Skeletal muscle satellite cell (primary cell): ENCODE measurements at regions not wholly inside any gene's neighbourhood (a gene's known extent, or its start where the extent isn't known, plus 50 kb on each side); places are given as distances from the start of the nearest gene placed in this dataset.

ENCODE experiments used
- H3K27me3 ChIP-seq: 2 replicates; pipeline ENCODE4 v1.7.0; 2013; ENCODE audit warnings: low read length; ENCODE audit not compliant: control insufficient read depth, insufficient read depth
- H3K36me3 ChIP-seq: 2 replicates; pipeline ENCODE4 v1.7.0; 2013; ENCODE audit warnings: mild to moderate bottlenecking, control low read depth, low read length; ENCODE audit not compliant: insufficient read depth
- H3K4me1 ChIP-seq: 2 replicates; pipeline ENCODE4 v1.7.0; 2013; ENCODE audit warnings: low read length; ENCODE audit not compliant: control insufficient read depth, insufficient read depth
- H3K4me2 ChIP-seq: 2 replicates; pipeline ENCODE4 v1.7.0; 2013; ENCODE audit warnings: mild to moderate bottlenecking, low read length
- H3K4me3 ChIP-seq: 2 replicates; pipeline ENCODE4 v1.7.0; 2013; ENCODE audit warnings: low read length
- H3K9ac ChIP-seq: 2 replicates; pipeline ENCODE4 v1.7.0; 2013; ENCODE audit warnings: mild to moderate bottlenecking, low read depth, low read length, moderate library complexity
- H3K9me3 ChIP-seq: replicated peaks from 2 replicates; pipeline ENCODE4 v1.7.0; 2013; ENCODE audit warnings: mild to moderate bottlenecking, control low read depth, low read length

- no peaks in the 10 kb centered on the region for H3K9me3 ChIP-seq
- peaks cover 4% of the 10 kb centered on the region for H3K4me1 ChIP-seq
- no peak overlapping the region for H3K9ac ChIP-seq
- H3K4me2 ChIP-seq, result no peak overlapping the region
- no peaks in the 10 kb centered on the region for H3K36me3 ChIP-seq
- H3K4me3 ChIP-seq, result no peak overlapping the region
- no peaks in the 10 kb centered on the region for H3K27me3 ChIP-seq
These were observed 54.7 kb downstream of the GLUD2 start for GRCh38 chrX:121102101-121102500.

GRCh38 chrX:121103381-121103780, 56.0 kb downstream of the GLUD2 start:
- Histone ChIP-seq H3K9ac (no peak overlapping the region), H3K36me3 (no peaks in the 10 kb centered on the region)

GRCh38 chrX:121106484-121107235, 59.2 kb downstream of the GLUD2 start:
- Histone ChIP-seq H3K27me3 (no peaks in the 10 kb centered on the region), H3K9ac (no peak overlapping the region), H3K9me3 (no peaks in the 10 kb centered on the region), H3K4me3 (no peak overlapping the region), H3K36me3 (no peaks in the 10 kb centered on the region), H3K4me1 (peaks cover 4% of the 10 kb centered on the region), H3K4me2 (no peak overlapping the region)

More at GRCh38 chrX:121103381-121103780, 56.0 kb downstream of the GLUD2 start:
- Histone ChIP-seq H3K4me2 (no peak overlapping the region), H3K9me3 (no peaks in the 10 kb centered on the region), H3K27me3 (no peaks in the 10 kb centered on the region), H3K4me3 (no peak overlapping the region), H3K4me1 (peaks cover 4% of the 10 kb centered on the region)

- no peaks in the 10 kb centered on the region for H3K27me3 ChIP-seq
- no peak overlapping the region for H3K4me2 ChIP-seq
- H3K4me3 ChIP-seq, result no peak overlapping the region
- H3K36me3 ChIP-seq, result no peaks in the 10 kb centered on the region
- H3K9me3 ChIP-seq, result no peaks in the 10 kb centered on the region
- H3K4me1 ChIP-seq, result no peaks in the 10 kb centered on the region
- H3K9ac ChIP-seq, result no peak overlapping the region
These were observed 62.6 kb downstream of the GLUD2 start for GRCh38 chrX:121109986-121110385.

GRCh38 chrX:121110536-121110935, 63.1 kb downstream of the GLUD2 start:
- H3K4me1 ChIP-seq, result no peaks in the 10 kb centered on the region
- no peak overlapping the region for H3K4me3 ChIP-seq

GRCh38 chrX:121114691-121115090, 67.3 kb downstream of the GLUD2 start:
- H3K27me3 ChIP-seq, result no peaks in the 10 kb centered on the region
- no peak overlapping the region for H3K9ac ChIP-seq
- no peaks in the 10 kb centered on the region for H3K4me1 ChIP-seq
- no peak overlapping the region for H3K4me2 ChIP-seq
- H3K36me3 ChIP-seq, result no peaks in the 10 kb centered on the region
- no peaks in the 10 kb centered on the region for H3K9me3 ChIP-seq
- H3K4me3 ChIP-seq, result no peak overlapping the region

More at GRCh38 chrX:121110536-121110935, 63.1 kb downstream of the GLUD2 start:
- H3K9ac ChIP-seq, result no peak overlapping the region
- no peaks in the 10 kb centered on the region for H3K9me3 ChIP-seq
- H3K4me2 ChIP-seq, result no peak overlapping the region
- no peaks in the 10 kb centered on the region for H3K27me3 ChIP-seq
- H3K36me3 ChIP-seq, result no peaks in the 10 kb centered on the region

GRCh38 chrX:121120690-121121605, 73.5 kb downstream of the GLUD2 start:
- no peaks in the 10 kb centered on the region for H3K9me3 ChIP-seq
- no peak overlapping the region for H3K4me3 ChIP-seq
- H3K27me3 ChIP-seq, result no peaks in the 10 kb centered on the region
- H3K36me3 ChIP-seq, result no peaks in the 10 kb centered on the region
- H3K9ac ChIP-seq, result no peak overlapping the region
- no peaks in the 10 kb centered on the region for H3K4me1 ChIP-seq
- no peak overlapping the region for H3K4me2 ChIP-seq

GRCh38 chrX:121122332-121122731, 74.9 kb downstream of the GLUD2 start:
- Histone ChIP-seq H3K9me3 (no peaks in the 10 kb centered on the region), H3K4me2 (no peak overlapping the region), H3K27me3 (no peaks in the 10 kb centered on the region), H3K4me1 (no peaks in the 10 kb centered on the region), H3K36me3 (no peaks in the 10 kb centered on the region), H3K9ac (no peak overlapping the region), H3K4me3 (no peak overlapping the region)

- H3K9ac ChIP-seq, result no peak overlapping the region
- no peak overlapping the region for H3K4me3 ChIP-seq
- no peaks in the 10 kb centered on the region for H3K36me3 ChIP-seq
- no peaks in the 10 kb centered on the region for H3K4me1 ChIP-seq
- H3K27me3 ChIP-seq, result no peaks in the 10 kb centered on the region
- no peaks in the 10 kb centered on the region for H3K9me3 ChIP-seq
- no peak overlapping the region for H3K4me2 ChIP-seq
These were observed 81.8 kb downstream of the GLUD2 start for GRCh38 chrX:121128925-121129877.

- no peak overlapping the region for H3K9ac ChIP-seq
- H3K4me3 ChIP-seq, result no peak overlapping the region
- H3K4me1 ChIP-seq, result no peaks in the 10 kb centered on the region
- no peak overlapping the region for H3K4me2 ChIP-seq
- H3K27me3 ChIP-seq, result no peaks in the 10 kb centered on the region
- H3K36me3 ChIP-seq, result no peaks in the 10 kb centered on the region
- H3K9me3 ChIP-seq, result no peaks in the 10 kb centered on the region
These were observed 85.3 kb downstream of the GLUD2 start for GRCh38 chrX:121132675-121133074.
